Transverse colon (tissue), 4 donors: ENCODE measurements at regions not wholly inside any gene's neighbourhood (a gene's known extent, or its start where the extent isn't known, plus 50 kb on each side); places are given as distances from the start of the nearest gene placed in this dataset.

Source experiments
- POLR2A ChIP-seq: fragments of 450-650 bp; IDR thresholded peaks from one replicate; pipeline ENCODE4 v1.6.1; 2016; ENCODE audit warnings: antibody characterized with exemption, mild to moderate bottlenecking, moderate library complexity
- POLR2AphosphoS5 ChIP-seq, 3 donors: sonication (generic); formaldehyde crosslinking; IDR thresholded peaks; one replicate each; pipeline ENCODE4 v1.6.1; 2016; ENCODE audit warnings: antibody characterized with exemption in 3 of 3
- TF ChIP-seq, protein P1 (sequence below), 5 experiments: fragments of 200-600 bp in 3 of 5; fragments of 450-650 bp in 2 of 5; sonication (generic) in 3 of 5; IDR thresholded peaks; 1 replicate in 2 of 5; 2 replicates in 3 of 5; pipeline ENCODE4 v1.5.1; 2016 to 2017; ENCODE audit warnings: antibody characterized with exemption in 5 of 5, inconsistent platforms in 3 of 5, mild to moderate bottlenecking in 2 of 5, moderate library complexity in 1 of 5

DNA sequence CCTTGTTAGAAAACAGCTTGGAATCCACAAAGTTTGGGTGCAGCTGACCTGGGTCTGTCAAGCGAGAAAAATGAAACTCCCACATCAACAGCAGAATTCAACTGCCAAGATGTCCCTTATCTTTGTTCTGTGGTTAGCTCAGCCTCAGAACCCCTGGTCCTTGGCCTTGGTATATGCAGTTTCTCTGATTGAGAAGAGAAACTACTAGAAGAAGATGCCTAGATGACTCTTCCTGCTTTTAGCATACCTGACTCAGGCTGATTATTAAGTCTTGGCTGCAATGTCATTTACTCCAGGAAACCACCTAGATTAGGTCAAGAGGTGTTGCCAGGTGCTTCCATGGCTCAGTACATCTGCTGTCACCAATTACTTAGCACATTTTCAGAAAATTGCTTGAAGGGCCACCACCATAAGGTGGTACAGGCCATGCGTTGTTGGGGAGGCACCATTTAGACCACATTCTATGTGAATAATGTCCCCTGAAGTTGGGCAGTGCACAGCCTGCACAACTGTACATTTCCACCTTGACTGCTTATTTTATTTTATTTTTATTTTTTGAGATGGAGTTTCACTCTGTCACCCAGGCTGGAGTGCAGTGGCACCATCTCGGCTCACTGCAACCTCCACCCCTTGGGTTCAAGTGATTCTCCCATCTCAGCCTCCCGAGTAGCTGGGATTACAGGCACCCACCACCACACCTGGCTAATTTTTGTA is 59.4 kb upstream of the ZNF438 start:
- TF ChIP-seq POLR2AphosphoS5 (IDR thresholded peaks at IDR 0.05) (no peak), POLR2A (no peak)
- TF ChIP-seq, protein P1, sequence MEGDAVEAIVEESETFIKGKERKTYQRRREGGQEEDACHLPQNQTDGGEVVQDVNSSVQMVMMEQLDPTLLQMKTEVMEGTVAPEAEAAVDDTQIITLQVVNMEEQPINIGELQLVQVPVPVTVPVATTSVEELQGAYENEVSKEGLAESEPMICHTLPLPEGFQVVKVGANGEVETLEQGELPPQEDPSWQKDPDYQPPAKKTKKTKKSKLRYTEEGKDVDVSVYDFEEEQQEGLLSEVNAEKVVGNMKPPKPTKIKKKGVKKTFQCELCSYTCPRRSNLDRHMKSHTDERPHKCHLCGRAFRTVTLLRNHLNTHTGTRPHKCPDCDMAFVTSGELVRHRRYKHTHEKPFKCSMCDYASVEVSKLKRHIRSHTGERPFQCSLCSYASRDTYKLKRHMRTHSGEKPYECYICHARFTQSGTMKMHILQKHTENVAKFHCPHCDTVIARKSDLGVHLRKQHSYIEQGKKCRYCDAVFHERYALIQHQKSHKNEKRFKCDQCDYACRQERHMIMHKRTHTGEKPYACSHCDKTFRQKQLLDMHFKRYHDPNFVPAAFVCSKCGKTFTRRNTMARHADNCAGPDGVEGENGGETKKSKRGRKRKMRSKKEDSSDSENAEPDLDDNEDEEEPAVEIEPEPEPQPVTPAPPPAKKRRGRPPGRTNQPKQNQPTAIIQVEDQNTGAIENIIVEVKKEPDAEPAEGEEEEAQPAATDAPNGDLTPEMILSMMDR (IDR thresholded peaks at IDR 0.05), result no peak
